HEK293 (cell line): ENCODE measurements at regions not wholly inside any gene's neighbourhood (a gene's known extent, or its start where the extent isn't known, plus 50 kb on each side); places are given as distances from the start of the nearest gene placed in this dataset.

Experiments
- CTCF ChIA-PET: fragments of 350-600 bp; formaldehyde crosslinking; extraction: SDS; loops from one replicate; lab custom pipeline; 2021; ENCODE audit warnings: antibody characterized with exemption; lab: Yijun Ruan, JAX
- POLR2A ChIA-PET: fragments of 300-600 bp; formaldehyde crosslinking; extraction: SDS; loops from one replicate; lab custom pipeline; 2020; ENCODE audit warnings: antibody characterized with exemption, inconsistent platforms; lab: Yijun Ruan, JAX
- H3K27ac ChIP-seq: fragments of 200-500 bp; sonication (Bioruptor generic); 2 replicates; pipeline ENCODE4 v1.5.1; 2014; ENCODE audit warnings: low read depth, low read length, control low read depth, inconsistent platforms; ENCODE audit errors: extremely low read depth
- H3K36me3 ChIP-seq, 2 experiments: fragments of 200-500 bp in 1 of 2; sonication (Bioruptor generic) in 1 of 2; 1 replicate in 1 of 2; 2 replicates in 1 of 2; pipeline ENCODE4 v1.5.1; 2014 to 2017; ENCODE audit warnings: inconsistent platforms in 2 of 2, low read length in 2 of 2; ENCODE audit not compliant: control insufficient read depth in 2 of 2, insufficient read depth in 1 of 2
- H3K4me1 ChIP-seq: fragments of 200-500 bp; sonication (Bioruptor generic); 2 replicates; pipeline ENCODE4 v1.5.1; 2014; ENCODE audit warnings: mild to moderate bottlenecking, low read length, inconsistent platforms; ENCODE audit not compliant: control insufficient read depth, insufficient read depth
- H3K4me3 ChIP-seq: 2 replicates; pipeline ENCODE4 v1.5.1; 2011; ENCODE audit warnings: low read depth, mild to moderate bottlenecking, control low read depth, low read length, moderate library complexity
- H3K9me3 ChIP-seq: fragments of 200-500 bp; sonication (Bioruptor generic); 2 replicates; pipeline ENCODE4 v1.5.1; 2014; ENCODE audit warnings: low read depth, low read length, inconsistent platforms; ENCODE audit not compliant: control insufficient read depth, insufficient read depth
- CTCF ChIP-seq: fragments of 450-650 bp; formaldehyde crosslinking; IDR thresholded peaks from 2 replicates; pipeline ENCODE4 v1.5.1; 2016; ENCODE audit warnings: missing biosample characterization, missing genetic modification characterization
- EGR2 ChIP-seq: fragments of 450-650 bp; formaldehyde crosslinking; IDR thresholded peaks from 2 replicates; pipeline ENCODE4 v1.5.1; 2016; ENCODE audit warnings: low read depth, missing biosample characterization, missing genetic modification characterization
- GLI2 ChIP-seq: fragments of 450-650 bp; formaldehyde crosslinking; IDR thresholded peaks from 2 replicates; pipeline ENCODE4; 2017; ENCODE audit warnings: missing biosample characterization, missing genetic modification characterization, low read depth, borderline replicate concordance
- KLF9 ChIP-seq: fragments of 450-650 bp; formaldehyde crosslinking; IDR thresholded peaks from 2 replicates; pipeline ENCODE4 v1.5.1; 2016; ENCODE audit warnings: missing biosample characterization, missing genetic modification characterization, low read depth
- MEIS1 ChIP-seq: sonication (generic); formaldehyde crosslinking; IDR thresholded peaks from 2 replicates; pipeline ENCODE4 v1.8.1; 2022; ENCODE audit warnings: missing genetic modification reagents, mild to moderate bottlenecking, borderline replicate concordance
- MYNN ChIP-seq: fragments of 450-650 bp; formaldehyde crosslinking; IDR thresholded peaks from 2 replicates; pipeline ENCODE4 v1.5.1; 2016; ENCODE audit warnings: missing biosample characterization, missing genetic modification characterization, borderline replicate concordance
- MZF1 ChIP-seq: fragments of 450-650 bp; formaldehyde crosslinking; IDR thresholded peaks from 2 replicates; pipeline ENCODE4 v1.5.1; 2017; ENCODE audit warnings: missing biosample characterization, missing genetic modification characterization, borderline replicate concordance
- ZBTB11 ChIP-seq: fragments of 450-650 bp; formaldehyde crosslinking; conservative IDR thresholded peaks from 2 replicates; pipeline ENCODE4 v1.5.1; 2016; ENCODE audit warnings: low read depth, missing biosample characterization, missing genetic modification characterization
- ZFP41 ChIP-seq: fragments of 450-650 bp; formaldehyde crosslinking; IDR thresholded peaks from 2 replicates; pipeline ENCODE4 v1.5.1; 2016; ENCODE audit warnings: missing biosample characterization, missing genetic modification characterization, borderline replicate concordance
- ZNF138 ChIP-seq: fragments of 450-650 bp; formaldehyde crosslinking; IDR thresholded peaks from 2 replicates; pipeline ENCODE4 v1.5.1; 2016; ENCODE audit warnings: missing biosample characterization, missing genetic modification characterization, borderline replicate concordance
- ZNF175 ChIP-seq: fragments of 450-650 bp; formaldehyde crosslinking; IDR thresholded peaks from 2 replicates; pipeline ENCODE4 v1.5.1; 2016; ENCODE audit warnings: missing biosample characterization, missing genetic modification characterization
- ZNF221 ChIP-seq: fragments of 450-650 bp; formaldehyde crosslinking; IDR thresholded peaks from 2 replicates; pipeline ENCODE4 v1.5.1; 2017; ENCODE audit warnings: missing biosample characterization, missing genetic modification characterization, borderline replicate concordance
- ZNF24 ChIP-seq: fragments of 450-650 bp; formaldehyde crosslinking; IDR thresholded peaks from 2 replicates; pipeline ENCODE4 v1.5.1; 2016; ENCODE audit warnings: missing biosample characterization, missing genetic modification characterization
- ZNF280C ChIP-seq: fragments of 450-650 bp; formaldehyde crosslinking; IDR thresholded peaks from 2 replicates; pipeline ENCODE4 v1.5.1; 2016; ENCODE audit warnings: missing biosample characterization, missing genetic modification characterization
- ZNF354C ChIP-seq: fragments of 450-650 bp; formaldehyde crosslinking; IDR thresholded peaks from 2 replicates; pipeline ENCODE4 v1.5.1; 2016; ENCODE audit warnings: missing biosample characterization, missing genetic modification characterization, low read depth, borderline replicate concordance
- ZNF426 ChIP-seq: fragments of 450-650 bp; formaldehyde crosslinking; IDR thresholded peaks from 2 replicates; pipeline ENCODE4 v1.5.1; 2017; ENCODE audit warnings: missing biosample characterization, missing genetic modification characterization, mild to moderate bottlenecking, inconsistent platforms, moderate library complexity
- ZNF555 ChIP-seq: fragments of 450-650 bp; formaldehyde crosslinking; conservative IDR thresholded peaks from 2 replicates; pipeline ENCODE4 v1.5.1; 2017; ENCODE audit warnings: missing biosample characterization, mild to moderate bottlenecking, missing genetic modification characterization, inconsistent platforms
- ZNF571 ChIP-seq: fragments of 450-650 bp; formaldehyde crosslinking; IDR thresholded peaks from 2 replicates; pipeline ENCODE4 v1.5.0; 2017; ENCODE audit warnings: missing biosample characterization, missing genetic modification characterization
- ZNF624 ChIP-seq: fragments of 450-650 bp; formaldehyde crosslinking; IDR thresholded peaks from 2 replicates; pipeline ENCODE4 v1.5.1; 2017; ENCODE audit warnings: missing biosample characterization, missing genetic modification characterization
- ZNF677 ChIP-seq: fragments of 450-650 bp; IDR thresholded peaks from 2 replicates; pipeline ENCODE4 v1.5.0; 2018; ENCODE audit warnings: missing biosample characterization, mild to moderate bottlenecking, missing genetic modification characterization, moderate library complexity

GRCh38 chr4:180564026-180564425, 1679.2 kb upstream of the TENM3 start:
- no peaks in the 10 kb centered on the region for H3K9me3 ChIP-seq
- no peaks in the 10 kb centered on the region for H3K4me1 ChIP-seq
- ChIA-PET POLR2A (no interaction called here), CTCF (no interaction called here)
- H3K27ac ChIP-seq, result no peak overlapping the region
- no peak for TF ChIP-seq ZFP41
- no peak for TF ChIP-seq ZNF280C (tag by site-specific recombination)
- no peak for TF ChIP-seq MZF1 (tag by site-specific recombination)
- no peak for TF ChIP-seq EGR2
- TF ChIP-seq ZNF138 (tag by site-specific recombination), result no peak
- TF ChIP-seq ZBTB11 (tag by site-specific recombination), result no peak
- no peak for TF ChIP-seq ZNF677
- no peak for TF ChIP-seq ZNF175 (tag by site-specific recombination)
- TF ChIP-seq ZNF354C (tag by site-specific recombination), result no peak
- TF ChIP-seq GLI2 (tag by site-specific recombination), result no peak
- no peak for TF ChIP-seq CTCF (tag by site-specific recombination)
- no peak for TF ChIP-seq ZNF555 (tag by site-specific recombination)
- no peak for TF ChIP-seq KLF9 (tag by site-specific recombination)
- no peak for TF ChIP-seq ZNF624 (tag by site-specific recombination)
- no peak for TF ChIP-seq ZNF24
- TF ChIP-seq ZNF571, result no peak
- no peak overlapping the region for H3K4me3 ChIP-seq
- no peaks in the 10 kb centered on the region for H3K36me3 ChIP-seq

- TF ChIP-seq ZNF221 (tag by site-specific recombination) (no peak), MYNN (no peak), ZNF426 (tag by site-specific recombination) (no peak), MEIS1 (CRISPR knock-in tag) (no peak)
- Histone ChIP-seq H3K4me3 (no peak overlapping the region), H3K4me1 (no peaks in the 10 kb centered on the region), H3K36me3 (no peaks in the 10 kb centered on the region), H3K27ac (no peak overlapping the region), H3K9me3 (no peaks in the 10 kb centered on the region)
- POLR2A ChIA-PET, result no interaction called here
- CTCF ChIA-PET, result no interaction called here
These were observed 1678.8 kb upstream of the TENM3 start for GRCh38 chr4:180564448-180564847.
